ENCODE measurements at regions not wholly inside any gene's neighbourhood (a gene's known extent, or its start where the extent isn't known, plus 50 kb on each side); places are given as distances from the start of the nearest gene placed in this dataset.

- Histone ChIP-seq H3K4me2 (ENCODE audit: low read length) (no peak overlapping the region), H4K20me1 (ENCODE audit: insufficient read depth) (no peaks in the 10 kb centered on the region), H3K4me3 (ENCODE audit: low read length) (no peak overlapping the region), H3K36me3 (ENCODE audit: insufficient read depth, low read length) (no peaks in the 10 kb centered on the region), H3K27ac (ENCODE audit: low read length) (no peak overlapping the region), H2AFZ (ENCODE audit: low read depth, low read length) (no peak overlapping the region), H3K9ac (ENCODE audit: low read length) (no peak overlapping the region), H3K27me3 (ENCODE audit: insufficient read depth, low read depth, low read length) (no peaks in the 10 kb centered on the region), H3K79me2 (replicated peaks; ENCODE audit: insufficient read depth, low read length) (no peaks in the 10 kb centered on the region), H3K9me2 (ENCODE audit: insufficient read depth, low read length) (no peaks in the 10 kb centered on the region), H3K9me3 (ENCODE audit: low read length) (no peaks in the 10 kb centered on the region), H3F3A (ENCODE audit: insufficient read depth, low read length, poor library complexity, severe bottlenecking) (no peaks in the 10 kb centered on the region)
- TF ChIP-seq RAD21 (conservative IDR thresholded peaks at IDR 0.05), result no peak
- no peak for TF ChIP-seq MXI1 (conservative IDR thresholded peaks at IDR 0.05; ENCODE audit: poor library complexity, severe bottlenecking)
- no peak for TF ChIP-seq TAF1 (IDR thresholded peaks at IDR 0.05; ENCODE audit: low read depth)
- no peak for TF ChIP-seq EZH2 (IDR thresholded peaks at IDR 0.05; ENCODE audit: borderline replicate concordance, insufficient read depth, low read length, poor library complexity, severe bottlenecking)
- TF ChIP-seq SMC3 (conservative IDR thresholded peaks at IDR 0.05; ENCODE audit: poor library complexity), result no peak
- no peak for TF ChIP-seq EP300 (conservative IDR thresholded peaks at IDR 0.05; ENCODE audit: poor library complexity, severe bottlenecking)
- no peak for TF ChIP-seq REST (IDR thresholded peaks at IDR 0.05; ENCODE audit: borderline replicate concordance)
- no peak for TF ChIP-seq CTCF (IDR thresholded peaks at IDR 0.05; ENCODE audit: poor library complexity, severe bottlenecking)
- TF ChIP-seq POLR2AphosphoS5 (IDR thresholded peaks at IDR 0.05), result no peak
These were observed 118.9 kb downstream of the GDAP2 start for GRCh38 chr1:117810553-117810952.

- Histone ChIP-seq H3K9ac (ENCODE audit: low read length) (no peak overlapping the region), H3K9me3 (ENCODE audit: low read length) (no peaks in the 10 kb centered on the region), H3K79me2 (replicated peaks; ENCODE audit: insufficient read depth, low read length) (no peaks in the 10 kb centered on the region), H3K27me3 (ENCODE audit: insufficient read depth, low read depth, low read length) (no peaks in the 10 kb centered on the region), H3K9me2 (ENCODE audit: insufficient read depth, low read length) (no peaks in the 10 kb centered on the region), H4K20me1 (ENCODE audit: insufficient read depth) (no peaks in the 10 kb centered on the region), H3K27ac (ENCODE audit: low read length) (no peak overlapping the region), H3K4me3 (ENCODE audit: low read length) (no peak overlapping the region), H3F3A (ENCODE audit: insufficient read depth, low read length, poor library complexity, severe bottlenecking) (no peaks in the 10 kb centered on the region), H3K4me2 (ENCODE audit: low read length) (no peak overlapping the region), H3K36me3 (ENCODE audit: insufficient read depth, low read length) (no peaks in the 10 kb centered on the region), H2AFZ (ENCODE audit: low read depth, low read length) (no peak overlapping the region)
- no peak for TF ChIP-seq EP300 (conservative IDR thresholded peaks at IDR 0.05; ENCODE audit: poor library complexity, severe bottlenecking)
- no peak for TF ChIP-seq SMC3 (conservative IDR thresholded peaks at IDR 0.05; ENCODE audit: poor library complexity)
- no peak for TF ChIP-seq MXI1 (conservative IDR thresholded peaks at IDR 0.05; ENCODE audit: poor library complexity, severe bottlenecking)
- TF ChIP-seq TAF1 (IDR thresholded peaks at IDR 0.05; ENCODE audit: low read depth), result no peak
These were observed 116.4 kb downstream of the GDAP2 start for GRCh38 chr1:117812869-117813511.

Small RNA genes in the stretch of these regions (small RNA-seq; reads per million reads assigned to genes)
- gene AL390877.1, result 0 reads per million in 3 experiments
- 0 to 0.08 (median 0.03) reads per million in 3 experiments for gene RF00561
